OCI-LY7 (cell line): ENCODE measurements at regions not wholly inside any gene's neighbourhood (a gene's known extent, or its start where the extent isn't known, plus 50 kb on each side); places are given as distances from the start of the nearest gene placed in this dataset.

Experiments
- CTCF ChIP-seq: fragments of 200-600 bp; sonication (generic); conservative IDR thresholded peaks from 2 replicates; pipeline ENCODE4 v1.5.1; 2014; ENCODE audit warnings: mild to moderate bottlenecking, antibody characterized with exemption, low read length, moderate library complexity, mixed read lengths
- EZH2phosphoT487 ChIP-seq: fragments of 200-600 bp; sonication (generic); IDR thresholded peaks from 2 replicates; pipeline ENCODE4 v1.6.1; 2018; ENCODE audit warnings: low read depth, borderline replicate concordance, mild to moderate bottlenecking, mixed run types, antibody characterized with exemption, low read length, moderate library complexity, mixed read lengths

- TF ChIP-seq CTCF (no peak), EZH2phosphoT487 (no peak)
Measured at GRCh38 chr10:127824826-127825225, 67.9 kb downstream of the CLRN3 start.
